Right lobe of liver (tissue), 6 donors: ENCODE measurements at regions not wholly inside any gene's neighbourhood (a gene's known extent, or its start where the extent isn't known, plus 50 kb on each side); places are given as distances from the start of the nearest gene placed in this dataset.

ENCODE experiments used
- ATAC-seq, 4 donors: fragments of 200-7000 bp; cut with Tn5 transposase; one replicate each; pipeline ENCODE4 v1.9.1; 2020; ENCODE audit warnings: mild to moderate bottlenecking in 4 of 4, moderate library complexity in 4 of 4
- DNase-seq, 3 donors: peaks; one replicate each; pipeline ENCODE4 v3.0.0-alpha.2; 2020
- H3K27ac ChIP-seq, 3 donors: fragments of 200-600 bp; one replicate each; pipeline ENCODE4 v1.8.0; 2022
- H3K27me3 ChIP-seq, 2 donors: fragments of 200-600 bp; one replicate each; pipeline ENCODE4 v1.8.0; 2022
- H3K36me3 ChIP-seq, 4 donors: fragments of 200-600 bp; sonication (generic) in 1 of 4; one replicate each; pipeline versions ENCODE4 v1.5.1 to v1.8.0; 2017 to 2022; ENCODE audit warnings: control low read depth in 1 of 4
- H3K4me1 ChIP-seq, 4 donors: fragments of 200-600 bp; sonication (generic) in 1 of 4; one replicate each; pipeline versions ENCODE4 v1.5.1 to v1.8.0; 2017 to 2022; ENCODE audit warnings: control low read depth in 1 of 4
- H3K4me3 ChIP-seq, 3 donors: fragments of 200-600 bp; one replicate each; pipeline ENCODE4 v1.8.0; 2022
- H3K9me3 ChIP-seq, 4 donors: fragments of 200-600 bp; sonication (generic) in 1 of 4; one replicate each; pipeline versions ENCODE4 v1.5.1 to v1.8.0; 2017 to 2022; ENCODE audit warnings: control low read depth in 1 of 4
- CTCF ChIP-seq, 4 donors: fragments of 200-600 bp in 3 of 4; fragments of 450-650 bp in 1 of 4; IDR thresholded peaks; one replicate each; pipeline versions ENCODE4 v1.5.1 to v1.8.0; 2016 to 2022; ENCODE audit warnings: antibody characterized with exemption in 4 of 4, mild to moderate bottlenecking in 2 of 4
- POLR2A ChIP-seq: fragments of 450-650 bp; IDR thresholded peaks from one replicate; pipeline ENCODE4 v1.6.1; 2017; ENCODE audit warnings: antibody characterized with exemption, mild to moderate bottlenecking
- WGBS: methylation state at CpG from one replicate; pipeline ENCODE4 v1.1.6; 2018; ENCODE audit warnings: low coverage, low lambda C conversion rate; ENCODE audit not compliant: insufficient coverage; ENCODE audit errors: missing lambda C conversion rate; 5-methylcytosine and 5-hydroxymethylcytosine counted together
- intact Hi-C, 2 donors: fragments of 100-400 bp; cut with DNase I; formaldehyde crosslinking; loops; one replicate each; pipeline versions ENCODE4 v1.11.2 to v1.14.1; 2022
- donor health status: DM: no; HTN: yes; CAD: no.
- donor health status: DM: no; HTN: no; CAD: no.
- donor health status: DM: no; HTN: no; CAD: no.
- donor health status: DM: no; HTN: yes; CAD: no.
- donor health status: DM: no; HTN: yes; CAD: no.

- ATAC-seq = peak in 1 of 4 donors; percentile 62
- no peak for DNase-seq
- intact Hi-C loops = no loop called here
These were observed 742.2 kb downstream of the VRK1 start for GRCh38 chr14:97539411-97539795.

GRCh38 chr14:97539884-97540283, 742.7 kb downstream of the VRK1 start:
- WGBS = 43% methylated on average over 3 of the region's 3 CpGs
- no peak overlapping the region for H3K27ac ChIP-seq
- H3K27me3 ChIP-seq = no peaks in the 10 kb centered on the region
- no peaks in the 10 kb centered on the region for H3K36me3 ChIP-seq
- no peak for TF ChIP-seq CTCF (IDR thresholded peaks at IDR 0.05)
- TF ChIP-seq POLR2A = no peak
- no peaks in the 10 kb centered on the region for H3K9me3 ChIP-seq
- H3K4me3 ChIP-seq = no peak overlapping the region
- ATAC-seq (no peak), DNase-seq (no peak)
- intact Hi-C loops = no loop called here
- H3K4me1 ChIP-seq = no peaks in the 10 kb centered on the region

More at GRCh38 chr14:97539411-97539795, 742.2 kb downstream of the VRK1 start:
- H3K4me1 ChIP-seq = no peaks in the 10 kb centered on the region
- H3K9me3 ChIP-seq = no peaks in the 10 kb centered on the region
- H3K4me3 ChIP-seq = no peak overlapping the region
- no peaks in the 10 kb centered on the region for H3K27me3 ChIP-seq
- H3K27ac ChIP-seq = no peak overlapping the region
- no peaks in the 10 kb centered on the region for H3K36me3 ChIP-seq
- 56% methylated on average over 3 of the region's 5 CpGs for WGBS
- TF ChIP-seq CTCF (IDR thresholded peaks at IDR 0.05) (no peak), POLR2A (no peak)

GRCh38 chr14:97543221-97543620, 746.0 kb downstream of the VRK1 start:
- intact Hi-C loops = no loop called here
- no peaks in the 10 kb centered on the region for H3K4me1 ChIP-seq
- no peaks in the 10 kb centered on the region for H3K27me3 ChIP-seq
- DNase-seq = no peak
- 46% methylated on average over 5 of the region's 5 CpGs for WGBS
- H3K27ac ChIP-seq = no peak overlapping the region
- H3K36me3 ChIP-seq = no peaks in the 10 kb centered on the region
- H3K4me3 ChIP-seq = no peak overlapping the region
- H3K9me3 ChIP-seq = no peaks in the 10 kb centered on the region
- ATAC-seq = peak in 2 of 4 donors; percentile 41 to 47
- TF ChIP-seq CTCF (IDR thresholded peaks at IDR 0.05) = no peak
- TF ChIP-seq POLR2A = no peak

- TF ChIP-seq POLR2A (no peak), CTCF (IDR thresholded peaks at IDR 0.05) (no peak)
- Histone ChIP-seq H3K4me3 (no peak overlapping the region), H3K27me3 (no peaks in the 10 kb centered on the region), H3K36me3 (no peaks in the 10 kb centered on the region), H3K9me3 (no peaks in the 10 kb centered on the region), H3K4me1 (no peaks in the 10 kb centered on the region), H3K27ac (peak overlapping the region in 2 of 3 donors; percentile 10 to 29)
- WGBS = 33% methylated on average over 1 of the region's 1 CpG
- peak in 1 of 4 donors; percentile 11 for ATAC-seq
- intact Hi-C loops = no loop called here
- DNase-seq = no peak
These were observed 746.6 kb downstream of the VRK1 start for GRCh38 chr14:97543816-97544215.

DNA sequence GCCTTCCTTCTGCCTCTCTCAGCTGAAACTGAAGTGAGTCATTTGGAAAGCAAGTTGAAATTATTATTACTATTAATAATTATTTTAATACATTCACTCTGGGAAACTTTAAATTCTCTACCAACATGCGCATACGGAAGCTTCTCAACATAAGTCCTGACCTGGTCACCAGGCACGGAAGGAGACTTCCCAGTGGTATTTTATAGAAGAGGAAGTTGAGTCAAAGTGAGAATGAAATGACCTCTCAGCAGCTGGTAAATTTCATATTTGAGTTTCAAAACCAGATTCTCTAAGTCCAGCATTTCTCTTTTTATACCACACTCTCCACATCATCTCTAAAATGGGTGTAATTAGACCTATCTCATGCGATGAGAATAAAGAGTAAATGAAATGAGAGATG, 747.4 kb downstream of the VRK1 start:
- no peaks in the 10 kb centered on the region for H3K36me3 ChIP-seq
- DNase-seq (no peak), ATAC-seq (peak in 3 of 4 donors; percentile 16 to 67 (median 49))
- WGBS = 57% methylated on average over 4 of the region's 4 CpGs
- TF ChIP-seq CTCF (IDR thresholded peaks at IDR 0.05) (no peak), POLR2A (no peak)
- H3K27me3 ChIP-seq = no peaks in the 10 kb centered on the region
- intact Hi-C loops = no loop called here
- peak overlapping the region in 2 of 3 donors; percentile 10 to 29 for H3K27ac ChIP-seq
- H3K4me3 ChIP-seq = no peak overlapping the region
- no peaks in the 10 kb centered on the region for H3K9me3 ChIP-seq
- no peaks in the 10 kb centered on the region for H3K4me1 ChIP-seq
